ENCODE measurements at regions not wholly inside any gene's neighbourhood (a gene's known extent, or its start where the extent isn't known, plus 50 kb on each side); places are given as distances from the start of the nearest gene placed in this dataset.
"Not testable (repeated sequence)": the region's sequence is repeated elsewhere in the genome, so short reads cannot be mapped to it uniquely, and the experiment has no call there.

DNA sequence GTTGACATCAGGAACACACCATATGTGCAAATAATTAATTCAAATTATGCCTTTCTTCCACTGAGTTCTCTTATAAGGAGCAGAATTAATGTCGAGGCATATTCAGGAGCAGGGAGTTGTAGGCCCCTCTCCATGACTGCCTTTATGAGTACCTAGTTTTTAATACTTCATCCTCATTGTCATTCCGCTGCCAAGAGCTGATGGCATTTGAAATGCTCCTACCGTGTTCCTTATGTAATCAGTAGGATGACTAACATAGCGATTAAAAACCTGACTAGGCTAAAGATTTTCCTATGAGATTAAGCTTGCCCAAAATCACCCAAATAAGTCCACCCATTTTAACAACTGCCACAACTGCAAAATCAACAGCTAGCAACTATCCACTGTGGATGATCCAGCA, 220.6 kb downstream of the DHX15 start:
- no peak for DNase-seq

GRCh38 chr4:24352112-24352511, 232.2 kb downstream of the DHX15 start:
- no peak for DNase-seq

- DNase-seq, result not testable (repeated sequence)
Observed at GRCh38 chr4:24349168-24349996, 235.0 kb downstream of the DHX15 start.

DNA sequence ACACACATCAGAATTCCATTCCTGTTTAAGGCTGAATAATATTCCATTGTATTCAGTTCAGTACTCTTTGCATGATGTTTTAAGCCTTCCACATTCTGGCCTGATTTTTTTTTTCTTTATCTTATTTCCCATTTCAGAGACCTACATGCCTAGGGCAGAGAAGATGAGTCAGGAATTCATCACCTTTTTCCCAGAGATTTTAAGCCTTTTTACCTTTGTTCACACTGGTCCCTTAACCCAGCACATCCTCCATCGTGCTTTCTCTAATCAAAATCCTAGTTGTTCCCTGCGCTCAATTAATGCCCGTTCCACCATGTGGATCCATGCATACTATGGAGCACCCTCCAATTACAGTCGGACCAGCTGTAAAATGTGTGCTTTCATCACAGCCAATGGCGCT, 245.1 kb downstream of the DHX15 start:
- DNase-seq, result no peak

- DNase-seq, result no peak
Observed at GRCh38 chr4:24337451-24338190, 246.7 kb downstream of the DHX15 start.

DNA sequence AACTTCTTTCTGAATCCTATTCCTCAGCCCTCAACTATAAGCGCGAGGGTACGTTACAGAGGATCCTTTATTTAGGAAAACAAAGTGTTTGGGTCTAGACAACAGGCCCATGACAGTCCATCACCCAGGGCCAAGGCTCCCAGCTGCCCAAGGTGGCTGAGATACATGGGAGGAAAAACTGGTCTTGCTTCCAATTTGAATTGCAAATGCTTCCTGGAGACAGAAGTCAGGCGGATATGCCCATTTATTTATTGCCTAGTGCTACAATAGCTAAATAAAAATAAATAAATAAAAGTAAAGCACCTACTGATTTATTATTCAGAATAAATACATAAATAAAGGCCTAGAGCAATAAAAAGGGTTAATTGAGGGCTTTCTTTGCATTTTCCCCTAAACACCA, 248.7 kb downstream of the DHX15 start:
- DNase-seq, result no peak

GRCh38 chr4:24334906-24335305, 249.4 kb downstream of the DHX15 start:
- DNase-seq, result no peak

DNA sequence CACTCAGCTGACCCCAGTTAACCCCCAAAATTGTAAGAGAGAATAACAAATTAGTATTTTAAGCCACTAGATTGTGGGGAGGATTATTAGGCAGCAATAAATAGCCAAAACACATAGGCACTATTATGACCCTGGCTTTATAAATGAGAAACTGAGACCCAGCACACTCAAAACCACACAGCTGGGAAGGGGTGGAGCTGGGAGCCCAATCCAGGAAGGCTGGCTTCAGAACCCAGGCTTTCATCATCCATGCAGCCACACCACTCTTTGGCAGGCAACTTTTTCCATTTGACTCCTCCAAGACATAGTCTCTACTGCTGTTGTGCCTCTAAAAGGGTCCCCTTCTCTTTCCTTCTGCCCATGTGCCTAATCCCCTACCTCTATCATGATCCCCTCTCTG, 253.8 kb downstream of the DHX15 start:
- no peak for DNase-seq

GRCh38 chr4:24330172-24330571, 254.2 kb downstream of the DHX15 start:
- no peak for DNase-seq

GRCh38 chr4:24328711-24329110, 255.6 kb downstream of the DHX15 start:
- DNase-seq, result no peak

GRCh38 chr4:24328310-24328709, 256.0 kb downstream of the DHX15 start:
- DNase-seq, result no peak

DNA sequence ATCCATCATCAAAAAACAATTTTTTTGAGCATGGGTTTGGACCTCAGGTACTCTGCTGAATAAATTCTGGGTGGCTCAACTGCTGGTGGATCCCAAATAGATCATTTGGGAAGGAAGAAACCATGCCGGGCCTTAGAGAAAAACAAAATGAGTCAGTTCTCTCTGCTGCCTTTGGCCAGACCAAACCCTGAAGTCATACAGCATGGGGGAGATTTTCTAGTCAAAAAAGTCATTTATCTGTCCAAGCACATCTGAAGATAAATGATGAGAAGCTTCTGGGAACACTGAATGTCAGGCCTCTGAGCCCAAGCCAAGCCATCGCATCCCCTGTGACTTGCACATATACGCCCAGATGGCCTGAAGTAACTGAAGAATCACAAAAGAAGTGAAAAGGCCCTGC, 261.4 kb downstream of the DHX15 start:
- no peak for DNase-seq

- DNase-seq, result no peak
Observed at GRCh38 chr4:24322511-24322910, 261.8 kb downstream of the DHX15 start.

DNA sequence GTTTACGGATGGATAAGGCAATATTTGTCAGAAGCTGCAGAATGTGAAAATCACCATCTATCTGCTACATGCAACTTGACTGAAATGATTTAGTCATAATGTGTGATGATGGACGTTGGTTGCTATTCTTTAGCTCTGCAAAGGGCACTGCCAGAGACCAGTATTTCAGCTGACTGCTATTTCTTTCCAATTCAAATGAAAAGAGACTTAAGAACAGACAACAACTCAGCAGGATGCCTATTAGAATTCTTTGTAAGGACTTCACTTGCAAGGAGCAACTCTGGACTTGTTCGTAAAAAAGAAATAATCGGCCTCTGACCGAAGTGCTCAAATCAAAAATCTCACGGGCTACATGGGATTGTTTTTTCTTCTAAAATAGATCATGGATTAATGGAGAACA, 262.7 kb downstream of the DHX15 start:
- no peak for DNase-seq

DNA sequence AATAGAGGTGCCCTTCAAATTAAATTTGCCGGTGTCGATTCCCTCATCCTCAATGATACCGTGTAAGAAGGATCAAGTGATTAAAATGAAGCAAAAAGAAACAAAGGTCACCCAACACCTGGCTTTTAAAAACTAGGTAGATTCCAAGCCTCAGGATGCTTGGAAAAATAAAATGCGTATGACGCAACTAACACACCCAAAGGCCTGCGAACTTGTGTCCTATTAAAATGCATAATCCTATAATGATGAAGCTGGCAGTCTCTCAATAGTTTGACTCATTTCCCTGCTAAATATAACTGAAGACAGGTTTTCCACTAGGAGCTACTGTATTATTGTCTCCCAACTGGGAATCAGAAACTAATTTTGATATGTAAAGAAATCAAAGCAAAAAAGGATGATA, 263.2 kb downstream of the DHX15 start:
- DNase-seq, result no peak

GRCh38 chr4:24319387-24319786, 265.0 kb downstream of the DHX15 start:
- no peak for DNase-seq

- DNase-seq, result no peak
Observed at GRCh38 chr4:24315056-24315455, 269.3 kb downstream of the DHX15 start.

GRCh38 chr4:24312261-24312913, 272.0 kb downstream of the DHX15 start:
- DNase-seq, result no peak

DNA sequence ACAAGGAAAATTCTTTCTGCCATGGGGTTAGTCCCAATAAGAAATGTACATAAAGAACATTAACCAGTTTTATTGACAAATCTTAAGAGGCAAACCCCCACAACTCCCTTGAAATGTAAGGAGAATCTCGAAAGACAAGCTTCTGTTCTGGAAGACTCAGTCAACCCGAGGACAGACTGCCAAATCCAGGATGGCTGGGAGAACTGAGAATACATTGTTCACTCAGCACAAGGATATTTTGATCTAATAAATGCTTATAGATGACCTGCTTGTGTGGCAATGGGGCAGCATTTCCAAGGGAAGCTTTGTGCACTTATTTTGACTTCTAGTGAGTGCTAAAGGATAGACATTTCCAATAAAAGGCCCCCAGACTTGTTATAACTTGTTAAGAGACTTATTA, 280.4 kb downstream of the DHX15 start:
- DNase-seq, result no peak

- DNase-seq, result no peak
Observed at GRCh38 chr4:24298911-24299310, 285.4 kb downstream of the DHX15 start.

DNA sequence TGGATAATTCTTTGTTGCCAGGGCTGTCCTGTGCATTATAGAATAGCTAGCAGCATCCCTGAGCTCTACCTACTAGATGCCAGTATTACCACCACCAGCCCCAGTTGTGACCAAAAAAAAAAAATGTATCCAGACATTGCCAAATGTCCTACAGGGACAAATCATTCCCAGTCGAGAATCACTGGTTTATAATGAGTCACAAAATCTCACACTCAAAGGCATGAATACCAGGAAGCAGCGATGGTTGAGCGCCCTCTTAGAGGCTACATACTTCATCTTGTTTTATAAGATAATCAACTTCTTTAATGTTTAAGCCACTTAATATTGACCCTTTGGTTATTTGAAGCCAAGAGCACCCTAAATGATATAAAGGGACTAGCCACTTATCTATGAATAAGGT, 297.3 kb downstream of the DHX15 start:
- DNase-seq, result no peak

GRCh38 chr4:24285759-24286158, 298.6 kb downstream of the DHX15 start:
- no peak for DNase-seq

- no peak for DNase-seq
Observed at GRCh38 chr4:24282446-24282845, 301.9 kb downstream of the DHX15 start.

- no peak for DNase-seq
Observed at GRCh38 chr4:24279911-24280375, 304.4 kb downstream of the DHX15 start.

Data from activated T-cell treated with anti-CD3 and anti-CD28 coated beads for 4 hours (primary cell).